ENCODE measurements at regions not wholly inside any gene's neighbourhood (a gene's known extent, or its start where the extent isn't known, plus 50 kb on each side); places are given as distances from the start of the nearest gene placed in this dataset.

DNA sequence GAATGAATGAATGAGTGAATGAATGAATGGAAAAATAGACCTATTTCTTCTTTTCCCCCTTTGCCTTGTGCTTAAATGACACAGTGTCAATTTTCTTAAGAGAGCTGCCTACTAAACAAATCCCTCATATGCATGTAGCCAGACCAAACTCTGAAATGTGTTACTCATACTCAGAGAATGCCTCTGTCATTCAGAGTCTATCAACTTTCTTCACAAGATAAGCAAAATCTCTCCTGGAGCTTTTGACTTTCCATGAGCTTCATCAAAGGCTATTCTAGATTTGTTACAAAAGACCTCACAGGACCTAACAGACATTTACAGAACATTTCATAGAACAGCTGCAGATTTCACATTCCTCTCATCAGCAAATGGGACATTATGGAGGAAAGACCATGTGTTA lies 275.7 kb upstream of the MSX2 start:
- no peak overlapping the region for H3K4me3 ChIP-seq (ENCODE audit: low read depth in 1 of 3, low read length in 3 of 3)
- H3K9me3 ChIP-seq (ENCODE audit: control insufficient read depth in 4 of 4, low read length in 3 of 4): peaks cover 0 to 3% (median 0%) of the 10 kb centered on the region in 4 donors
- no peaks in the 10 kb centered on the region for H3K36me3 ChIP-seq (ENCODE audit: control insufficient read depth in 4 of 4, insufficient read depth in 3 of 4, low read depth in 1 of 4, low read length in 3 of 4)
- H3K4me1 ChIP-seq (ENCODE audit: control insufficient read depth in 4 of 4, insufficient read depth in 4 of 4, low read length in 3 of 4): no peaks in the 10 kb centered on the region
- DNase-seq (ENCODE audit: low spot score): no peak
- H3K27me3 ChIP-seq (ENCODE audit: control insufficient read depth in 4 of 4, insufficient read depth in 4 of 4, low read length in 3 of 4): peaks cover 0 to 4% (median 2%) of the 10 kb centered on the region in 4 donors
- no peak overlapping the region for H3K9ac ChIP-seq (ENCODE audit: low read depth in 1 of 2, low read length in 2 of 2)
- no peak for TF ChIP-seq NR2F2 (IDR thresholded peaks at IDR 0.05)
- TF ChIP-seq TAF1 (conservative IDR thresholded peaks at IDR 0.05): no peak
- TF ChIP-seq, protein P1, sequence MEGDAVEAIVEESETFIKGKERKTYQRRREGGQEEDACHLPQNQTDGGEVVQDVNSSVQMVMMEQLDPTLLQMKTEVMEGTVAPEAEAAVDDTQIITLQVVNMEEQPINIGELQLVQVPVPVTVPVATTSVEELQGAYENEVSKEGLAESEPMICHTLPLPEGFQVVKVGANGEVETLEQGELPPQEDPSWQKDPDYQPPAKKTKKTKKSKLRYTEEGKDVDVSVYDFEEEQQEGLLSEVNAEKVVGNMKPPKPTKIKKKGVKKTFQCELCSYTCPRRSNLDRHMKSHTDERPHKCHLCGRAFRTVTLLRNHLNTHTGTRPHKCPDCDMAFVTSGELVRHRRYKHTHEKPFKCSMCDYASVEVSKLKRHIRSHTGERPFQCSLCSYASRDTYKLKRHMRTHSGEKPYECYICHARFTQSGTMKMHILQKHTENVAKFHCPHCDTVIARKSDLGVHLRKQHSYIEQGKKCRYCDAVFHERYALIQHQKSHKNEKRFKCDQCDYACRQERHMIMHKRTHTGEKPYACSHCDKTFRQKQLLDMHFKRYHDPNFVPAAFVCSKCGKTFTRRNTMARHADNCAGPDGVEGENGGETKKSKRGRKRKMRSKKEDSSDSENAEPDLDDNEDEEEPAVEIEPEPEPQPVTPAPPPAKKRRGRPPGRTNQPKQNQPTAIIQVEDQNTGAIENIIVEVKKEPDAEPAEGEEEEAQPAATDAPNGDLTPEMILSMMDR (IDR thresholded peaks at IDR 0.05; ENCODE audit: low read depth, low read length, missing input control): no peak
- no peak for TF ChIP-seq RXRA (IDR thresholded peaks at IDR 0.05)
- no peak for TF ChIP-seq FOXA1 (IDR thresholded peaks at IDR 0.05)
- no peak for TF ChIP-seq FOXA2 (IDR thresholded peaks at IDR 0.05)
- no peak for TF ChIP-seq GABPA (IDR thresholded peaks at IDR 0.05 in 1 of 2, conservative IDR thresholded peaks at IDR 0.05 in 1 of 2)
- TF ChIP-seq EGR1 (IDR thresholded peaks at IDR 0.05; ENCODE audit: low read depth in 2 of 2): no peak
- no peak for TF ChIP-seq JUND (IDR thresholded peaks at IDR 0.05)
- TF ChIP-seq, protein P2, sequence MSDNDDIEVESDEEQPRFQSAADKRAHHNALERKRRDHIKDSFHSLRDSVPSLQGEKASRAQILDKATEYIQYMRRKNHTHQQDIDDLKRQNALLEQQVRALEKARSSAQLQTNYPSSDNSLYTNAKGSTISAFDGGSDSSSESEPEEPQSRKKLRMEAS (IDR thresholded peaks at IDR 0.05): no peak
- TF ChIP-seq RAD21 (IDR thresholded peaks at IDR 0.05): no peak
- no peak for TF ChIP-seq HNF4G (IDR thresholded peaks at IDR 0.05)
- no peak for TF ChIP-seq YY1 (IDR thresholded peaks at IDR 0.05)
- H3K27ac ChIP-seq (ENCODE audit: low read depth in 1 of 2, low read length in 2 of 2): no peak overlapping the region

DNA sequence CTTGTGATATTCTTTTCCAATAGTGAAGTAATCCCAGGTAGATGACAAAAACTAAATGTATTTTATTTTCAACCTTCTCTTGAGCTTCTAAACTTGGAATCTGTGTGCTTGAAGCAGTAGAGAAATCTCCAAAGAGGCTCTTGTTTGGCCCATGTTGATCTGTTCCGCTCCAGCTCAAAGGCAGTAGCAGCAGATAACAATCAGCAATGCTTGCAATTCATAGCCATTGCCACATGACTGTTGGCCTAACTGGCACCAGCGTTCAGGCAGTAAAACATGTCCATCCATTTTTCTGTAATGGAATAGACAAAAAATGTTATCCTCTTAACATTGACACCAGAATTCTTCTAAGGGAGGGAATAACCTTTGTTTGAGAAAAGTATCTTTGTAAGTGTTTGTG lies 270.7 kb upstream of the MSX2 start:
- Histone ChIP-seq H3K4me1 (ENCODE audit: control insufficient read depth in 4 of 4, insufficient read depth in 4 of 4, low read length in 3 of 4) (no peaks in the 10 kb centered on the region), H3K9ac (ENCODE audit: low read depth in 1 of 2, low read length in 2 of 2) (no peak overlapping the region), H3K27me3 (ENCODE audit: control insufficient read depth in 4 of 4, insufficient read depth in 4 of 4, low read length in 3 of 4) (peaks cover 0 to 1% (median 0%) of the 10 kb centered on the region in 4 donors), H3K4me3 (ENCODE audit: low read depth in 1 of 3, low read length in 3 of 3) (no peak overlapping the region), H3K27ac (ENCODE audit: low read depth in 1 of 2, low read length in 2 of 2) (no peak overlapping the region), H3K36me3 (ENCODE audit: control insufficient read depth in 4 of 4, insufficient read depth in 3 of 4, low read depth in 1 of 4, low read length in 3 of 4) (no peaks in the 10 kb centered on the region), H3K9me3 (ENCODE audit: control insufficient read depth in 4 of 4, low read length in 3 of 4) (peaks cover 0 to 3% (median 0%) of the 10 kb centered on the region in 4 donors)
- DNase-seq (ENCODE audit: low spot score): no peak
- WGBS: 57% methylated on average over 2 of the region's 2 CpGs
- TF ChIP-seq, protein P3, sequence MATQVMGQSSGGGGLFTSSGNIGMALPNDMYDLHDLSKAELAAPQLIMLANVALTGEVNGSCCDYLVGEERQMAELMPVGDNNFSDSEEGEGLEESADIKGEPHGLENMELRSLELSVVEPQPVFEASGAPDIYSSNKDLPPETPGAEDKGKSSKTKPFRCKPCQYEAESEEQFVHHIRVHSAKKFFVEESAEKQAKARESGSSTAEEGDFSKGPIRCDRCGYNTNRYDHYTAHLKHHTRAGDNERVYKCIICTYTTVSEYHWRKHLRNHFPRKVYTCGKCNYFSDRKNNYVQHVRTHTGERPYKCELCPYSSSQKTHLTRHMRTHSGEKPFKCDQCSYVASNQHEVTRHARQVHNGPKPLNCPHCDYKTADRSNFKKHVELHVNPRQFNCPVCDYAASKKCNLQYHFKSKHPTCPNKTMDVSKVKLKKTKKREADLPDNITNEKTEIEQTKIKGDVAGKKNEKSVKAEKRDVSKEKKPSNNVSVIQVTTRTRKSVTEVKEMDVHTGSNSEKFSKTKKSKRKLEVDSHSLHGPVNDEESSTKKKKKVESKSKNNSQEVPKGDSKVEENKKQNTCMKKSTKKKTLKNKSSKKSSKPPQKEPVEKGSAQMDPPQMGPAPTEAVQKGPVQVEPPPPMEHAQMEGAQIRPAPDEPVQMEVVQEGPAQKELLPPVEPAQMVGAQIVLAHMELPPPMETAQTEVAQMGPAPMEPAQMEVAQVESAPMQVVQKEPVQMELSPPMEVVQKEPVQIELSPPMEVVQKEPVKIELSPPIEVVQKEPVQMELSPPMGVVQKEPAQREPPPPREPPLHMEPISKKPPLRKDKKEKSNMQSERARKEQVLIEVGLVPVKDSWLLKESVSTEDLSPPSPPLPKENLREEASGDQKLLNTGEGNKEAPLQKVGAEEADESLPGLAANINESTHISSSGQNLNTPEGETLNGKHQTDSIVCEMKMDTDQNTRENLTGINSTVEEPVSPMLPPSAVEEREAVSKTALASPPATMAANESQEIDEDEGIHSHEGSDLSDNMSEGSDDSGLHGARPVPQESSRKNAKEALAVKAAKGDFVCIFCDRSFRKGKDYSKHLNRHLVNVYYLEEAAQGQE (IDR thresholded peaks at IDR 0.05): no peak
- TF ChIP-seq FOXA2 (IDR thresholded peaks at IDR 0.05) (no peak), NR2F2 (IDR thresholded peaks at IDR 0.05) (no peak)
- TF ChIP-seq, protein P2 (IDR thresholded peaks at IDR 0.05): no peak
- TF ChIP-seq, protein P4, sequence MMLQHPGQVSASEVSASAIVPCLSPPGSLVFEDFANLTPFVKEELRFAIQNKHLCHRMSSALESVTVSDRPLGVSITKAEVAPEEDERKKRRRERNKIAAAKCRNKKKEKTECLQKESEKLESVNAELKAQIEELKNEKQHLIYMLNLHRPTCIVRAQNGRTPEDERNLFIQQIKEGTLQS (IDR thresholded peaks at IDR 0.05): no peak
